ENCODE measurements at regions not wholly inside any gene's neighbourhood (a gene's known extent, or its start where the extent isn't known, plus 50 kb on each side); places are given as distances from the start of the nearest gene placed in this dataset.

GRCh38 chr5:93072831-93073459, 508.1 kb downstream of the NR2F1-AS1 start:
- TF ChIP-seq JUNB (IDR thresholded peaks at IDR 0.05) (no peak), POLR2A (IDR thresholded peaks at IDR 0.05; ENCODE audit: low read depth, low read length) (no peak), GATAD2B (conservative IDR thresholded peaks at IDR 0.05; ENCODE audit: low read depth) (no peak), ZNF24 (IDR thresholded peaks at IDR 0.05) (no peak), SREBF2 (IDR thresholded peaks at IDR 0.05; ENCODE audit: low read length) (no peak), MAX (IDR thresholded peaks at IDR 0.05; ENCODE audit: low read depth, low read length) (no peak), EZH2 (IDR thresholded peaks at IDR 0.05; ENCODE audit: borderline replicate concordance, control insufficient read depth, low read depth, low read length) (no peak), TAF1 (IDR thresholded peaks at IDR 0.05; ENCODE audit: borderline replicate concordance, low read depth, low read length) (no peak), TCF3 (IDR thresholded peaks at IDR 0.05; ENCODE audit: borderline replicate concordance, insufficient read depth, low read depth, low read length) (no peak)
- TF ChIP-seq, protein P1, sequence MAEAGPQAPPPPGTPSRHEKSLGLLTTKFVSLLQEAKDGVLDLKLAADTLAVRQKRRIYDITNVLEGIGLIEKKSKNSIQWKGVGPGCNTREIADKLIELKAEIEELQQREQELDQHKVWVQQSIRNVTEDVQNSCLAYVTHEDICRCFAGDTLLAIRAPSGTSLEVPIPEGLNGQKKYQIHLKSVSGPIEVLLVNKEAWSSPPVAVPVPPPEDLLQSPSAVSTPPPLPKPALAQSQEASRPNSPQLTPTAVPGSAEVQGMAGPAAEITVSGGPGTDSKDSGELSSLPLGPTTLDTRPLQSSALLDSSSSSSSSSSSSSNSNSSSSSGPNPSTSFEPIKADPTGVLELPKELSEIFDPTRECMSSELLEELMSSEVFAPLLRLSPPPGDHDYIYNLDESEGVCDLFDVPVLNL (IDR thresholded peaks at IDR 0.05; ENCODE audit: low read depth, low read length), result no peak
- TF ChIP-seq, protein P2, sequence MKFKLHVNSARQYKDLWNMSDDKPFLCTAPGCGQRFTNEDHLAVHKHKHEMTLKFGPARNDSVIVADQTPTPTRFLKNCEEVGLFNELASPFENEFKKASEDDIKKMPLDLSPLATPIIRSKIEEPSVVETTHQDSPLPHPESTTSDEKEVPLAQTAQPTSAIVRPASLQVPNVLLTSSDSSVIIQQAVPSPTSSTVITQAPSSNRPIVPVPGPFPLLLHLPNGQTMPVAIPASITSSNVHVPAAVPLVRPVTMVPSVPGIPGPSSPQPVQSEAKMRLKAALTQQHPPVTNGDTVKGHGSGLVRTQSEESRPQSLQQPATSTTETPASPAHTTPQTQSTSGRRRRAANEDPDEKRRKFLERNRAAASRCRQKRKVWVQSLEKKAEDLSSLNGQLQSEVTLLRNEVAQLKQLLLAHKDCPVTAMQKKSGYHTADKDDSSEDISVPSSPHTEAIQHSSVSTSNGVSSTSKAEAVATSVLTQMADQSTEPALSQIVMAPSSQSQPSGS (IDR thresholded peaks at IDR 0.05; ENCODE audit: low read length), result no peak

Measured in GM12878 (cell line).